ENCODE measurements at regions not wholly inside any gene's neighbourhood (a gene's known extent, or its start where the extent isn't known, plus 50 kb on each side); places are given as distances from the start of the nearest gene placed in this dataset.

DNA sequence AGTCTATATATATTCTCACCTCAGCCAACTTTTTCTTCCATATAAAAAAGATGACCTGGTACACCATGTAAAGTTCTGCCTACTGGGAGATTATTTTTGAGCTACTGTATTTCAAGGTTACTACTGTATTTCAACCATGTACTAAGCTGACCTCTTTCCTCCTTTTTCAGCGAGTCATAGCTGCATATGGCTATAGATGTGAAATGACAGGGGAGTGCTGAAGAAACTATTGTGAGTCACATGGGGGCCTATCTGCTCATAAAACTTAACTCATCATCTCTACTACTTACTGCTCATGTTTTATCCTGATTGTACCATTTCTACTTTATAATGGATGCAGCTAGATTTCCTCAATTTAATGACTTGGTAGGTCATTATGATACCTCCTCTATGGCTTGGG lies 571.4 kb upstream of the ATP2B1 start:
- Histone ChIP-seq H2BK120ac (ENCODE audit: low read depth, low read length, poor library complexity, severe bottlenecking) (no peak overlapping the region), H3K79me2 (ENCODE audit: insufficient read depth, low read length) (no peaks in the 10 kb centered on the region), H2AK5ac (ENCODE audit: insufficient read length, low read length) (no peak overlapping the region), H3K4me1 (ENCODE audit: insufficient read depth, low read length) (no peaks in the 10 kb centered on the region), H4K5ac (ENCODE audit: insufficient read length, low read depth, low read length) (no peak overlapping the region), H3T11ph (ENCODE audit: low read length) (no peak overlapping the region), H3K4me2 (ENCODE audit: insufficient read depth, insufficient read length, low read length) (no peak overlapping the region), H3K56ac (ENCODE audit: insufficient read length, low read depth, low read length) (no peak overlapping the region), H2BK15ac (ENCODE audit: low read depth, low read length) (no peak overlapping the region), H3K27ac (ENCODE audit: insufficient read length, low read depth, low read length) (no peak overlapping the region), H2BK12ac (ENCODE audit: insufficient read length, low read depth, low read length) (no peak overlapping the region), H4K20me1 (ENCODE audit: control insufficient read depth, insufficient read depth, insufficient read length) (no peaks in the 10 kb centered on the region), H3K18ac (ENCODE audit: insufficient read length, low read depth, low read length) (no peak overlapping the region), H4K91ac (ENCODE audit: insufficient read length, low read depth, low read length) (no peak overlapping the region), H2BK5ac (ENCODE audit: insufficient read length, low read length) (no peak overlapping the region), H3K23ac (ENCODE audit: insufficient read length, low read depth, low read length) (no peak overlapping the region), H3K14ac (ENCODE audit: insufficient read depth, low read length) (no peak overlapping the region), H3K27me3 (ENCODE audit: insufficient read depth, low read length) (no peaks in the 10 kb centered on the region), H4K8ac (replicated peaks; ENCODE audit: insufficient read length, low read depth, low read length) (no peak overlapping the region), H3K9me3 (ENCODE audit: control insufficient read depth, low read depth, low read length) (peaks cover 10% of the 10 kb centered on the region), H2BK20ac (ENCODE audit: low read depth, low read length, poor library complexity, severe bottlenecking) (no peak overlapping the region), H2AFZ (ENCODE audit: low read length) (no peak overlapping the region), H3K4ac (ENCODE audit: low read depth, low read length) (no peak overlapping the region), H3K9ac (ENCODE audit: extremely low read depth, insufficient read length, low read length) (no peak overlapping the region), H3K79me1 (ENCODE audit: insufficient read depth, low read depth, low read length, poor library complexity, severe bottlenecking) (no peaks in the 10 kb centered on the region), H3K23me2 (ENCODE audit: insufficient read length, low read depth, low read length, poor library complexity, severe bottlenecking) (no peaks in the 10 kb centered on the region)
- WGBS (ENCODE audit: extremely low coverage, insufficient read length, low lambda C conversion rate), result no CpG with 5 or more reads among the region's 1 CpG
- TF ChIP-seq, protein P1, sequence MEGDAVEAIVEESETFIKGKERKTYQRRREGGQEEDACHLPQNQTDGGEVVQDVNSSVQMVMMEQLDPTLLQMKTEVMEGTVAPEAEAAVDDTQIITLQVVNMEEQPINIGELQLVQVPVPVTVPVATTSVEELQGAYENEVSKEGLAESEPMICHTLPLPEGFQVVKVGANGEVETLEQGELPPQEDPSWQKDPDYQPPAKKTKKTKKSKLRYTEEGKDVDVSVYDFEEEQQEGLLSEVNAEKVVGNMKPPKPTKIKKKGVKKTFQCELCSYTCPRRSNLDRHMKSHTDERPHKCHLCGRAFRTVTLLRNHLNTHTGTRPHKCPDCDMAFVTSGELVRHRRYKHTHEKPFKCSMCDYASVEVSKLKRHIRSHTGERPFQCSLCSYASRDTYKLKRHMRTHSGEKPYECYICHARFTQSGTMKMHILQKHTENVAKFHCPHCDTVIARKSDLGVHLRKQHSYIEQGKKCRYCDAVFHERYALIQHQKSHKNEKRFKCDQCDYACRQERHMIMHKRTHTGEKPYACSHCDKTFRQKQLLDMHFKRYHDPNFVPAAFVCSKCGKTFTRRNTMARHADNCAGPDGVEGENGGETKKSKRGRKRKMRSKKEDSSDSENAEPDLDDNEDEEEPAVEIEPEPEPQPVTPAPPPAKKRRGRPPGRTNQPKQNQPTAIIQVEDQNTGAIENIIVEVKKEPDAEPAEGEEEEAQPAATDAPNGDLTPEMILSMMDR (conservative IDR thresholded peaks at IDR 0.05), result no peak
- H3K4me1 Mint-ChIP-seq, result no peaks in the 10 kb centered on the region
- peaks cover 27 to 37% of the 10 kb centered on the region in 2 experiments for H3K9me3 Mint-ChIP-seq
- DNase-seq, result no peak
- H3K36me3 Mint-ChIP-seq (ENCODE audit: insufficient read depth in 1 of 3, low read depth in 3 of 3), result peaks cover 12 to 32% (median 25%) of the 10 kb centered on the region in 3 experiments
- H3K27ac Mint-ChIP-seq, result no peak overlapping the region
- no peaks in the 10 kb centered on the region for H3K27me3 Mint-ChIP-seq (ENCODE audit: low read depth)
- no peak overlapping the region for H3K4me3 Mint-ChIP-seq

All from H9 (cell line).